ENCODE measurements at regions not wholly inside any gene's neighbourhood (a gene's known extent, or its start where the extent isn't known, plus 50 kb on each side); places are given as distances from the start of the nearest gene placed in this dataset.
A peak's percentile ranks its signal among the peaks of the same experiment; 100 is the strongest.
"Not testable (repeated sequence)": the region's sequence is repeated elsewhere in the genome, so short reads cannot be mapped to it uniquely, and the experiment has no call there.

GRCh38 chr16:29169295-29169994 lies 184.6 kb downstream of the LAT start:
- peak overlapping the region; percentile 58 for H2BK5ac ChIP-seq (ENCODE audit: low read depth, low read length, poor library complexity, severe bottlenecking)
- WGBS, 2 experiments (ENCODE audit: extremely low coverage in 2 of 2, insufficient read length in 1 of 2), result 70% methylated on average over 3 of the region's 16 CpGs; no CpG with 5 or more reads in 1 of the 2 experiments
- H3K23ac ChIP-seq (ENCODE audit: low read depth, low read length); H3K9ac ChIP-seq (ENCODE audit: low read depth, low read length); H3K9me3 ChIP-seq (ENCODE audit: control insufficient read depth, insufficient read depth, low read length); H3K36me3 ChIP-seq (ENCODE audit: control insufficient read depth, insufficient read depth, low read length); H3K27me3 ChIP-seq (ENCODE audit: control insufficient read depth, insufficient read depth, low read length); H3K4me3 ChIP-seq (ENCODE audit: insufficient read depth, low read depth, low read length); H3K79me1 ChIP-seq (ENCODE audit: low read depth in 1 of 2, low read length in 2 of 2); H3K14ac ChIP-seq (replicated peaks; ENCODE audit: low read depth, low read length); H4K20me1 ChIP-seq (ENCODE audit: insufficient read depth, low read length); H3K9me1 ChIP-seq (ENCODE audit: insufficient read depth, low read length); H2AK9ac ChIP-seq (replicated peaks; ENCODE audit: low read depth, low read length, poor library complexity); dilution Hi-C loops (cut with HindIII; ENCODE audit: low sequenced_read_pairs, unreplicated experiment); in situ Hi-C loops (cut with MboI; ENCODE audit: low sequenced_read_pairs); intact Hi-C loops (cut with micrococcal nuclease); BruUV-seq (replicated peaks); H3K4me2 ChIP-seq (ENCODE audit: low read depth, low read length); CTCF ChIA-PET; POLR2A ChIA-PET (ENCODE audit: unreplicated experiment): not testable (repeated sequence)
- H2AK5ac ChIP-seq (ENCODE audit: low read depth, low read length), result peak overlapping the region; percentile 78; the same call in 1 of the 2 replicates
- peak overlapping the region; percentile 89 for H4K5ac ChIP-seq (ENCODE audit: low read depth, low read length)
- H3K4ac ChIP-seq (ENCODE audit: low read depth, low read length), result peak overlapping the region; percentile 91
- peak overlapping the region; percentile 79; the same call in 1 of the 2 replicates for H2BK120ac ChIP-seq (ENCODE audit: low read depth, low read length)
- peak; percentile 81 for ATAC-seq (ENCODE audit: low read depth)
- peak overlapping the region; percentile 77 for H4K91ac ChIP-seq (ENCODE audit: insufficient read depth, low read depth, low read length)
- H2BK20ac ChIP-seq (ENCODE audit: low read depth, low read length), result 0 out of 2 replicates have a peak overlapping the region, but pooled peaks have one; percentile 35
- peaks cover 12% of the 10 kb centered on the region for H3K4me1 ChIP-seq (ENCODE audit: control insufficient read depth, insufficient read depth, low read length)
- H2AFZ ChIP-seq (replicated peaks; ENCODE audit: low read length, poor library complexity), result peak overlapping the region; percentile 58
- peak overlapping the region; percentile 85 for H3K18ac ChIP-seq (ENCODE audit: low read depth, low read length)
- H2BK15ac ChIP-seq (ENCODE audit: low read depth, low read length), result peak overlapping the region; percentile 9; the same call in 1 of the 3 replicates
- peak overlapping the region in 1 of 2 experiments; percentile 61; a peak in 2 of 4 replicates for H4K8ac ChIP-seq (ENCODE audit: low read depth in 2 of 2, low read length in 2 of 2)
- peak overlapping the region; percentile 30; the same call in 1 of the 2 replicates for H3K56ac ChIP-seq (ENCODE audit: extremely low read depth, insufficient read depth, low read length)
- H3K27ac ChIP-seq (ENCODE audit: insufficient read depth, low read length), result peak overlapping the region; percentile 87
- peak; percentile 26 for DNase-seq

DNA sequence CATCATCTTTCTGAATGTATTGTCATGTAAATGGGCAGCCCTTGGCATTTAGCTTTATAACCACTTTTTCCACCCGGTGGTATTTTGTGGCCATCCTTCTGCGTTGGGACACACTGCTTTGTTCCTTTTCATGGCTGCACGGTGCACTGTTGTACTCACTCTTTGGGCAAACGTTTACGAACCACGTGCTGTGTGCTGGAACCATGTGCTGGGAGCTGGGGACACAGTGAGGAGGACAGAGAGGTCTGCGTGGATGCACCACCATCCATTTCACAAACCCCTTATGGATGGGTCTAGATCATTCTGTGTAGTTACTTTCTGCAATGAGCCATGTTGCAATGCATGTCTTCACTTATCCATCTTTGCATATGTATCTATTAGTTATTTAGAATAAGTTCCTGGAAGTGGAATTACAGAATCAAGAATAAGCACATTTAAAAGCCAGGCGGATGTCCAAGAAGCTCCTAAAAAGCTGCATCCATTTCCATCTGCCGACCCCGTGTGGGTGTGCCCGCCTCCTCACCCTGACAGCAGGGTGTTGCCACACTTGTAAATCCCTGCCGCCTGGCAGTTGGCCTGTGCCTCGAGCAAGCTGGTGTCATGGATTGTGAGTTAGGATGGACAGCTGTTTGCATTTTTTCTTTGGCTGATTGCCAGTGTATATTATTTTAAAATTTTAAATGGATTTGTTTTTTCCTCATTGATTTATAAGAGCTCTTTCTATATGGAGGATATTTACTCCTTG lies 183.8 kb downstream of the LAT start:
- not testable (repeated sequence) for H3K4me3 ChIP-seq (ENCODE audit: insufficient read depth, low read depth, low read length); BruUV-seq (replicated peaks)
- no CpG with 5 or more reads among the region's 13 CpGs for WGBS, 2 experiments (ENCODE audit: extremely low coverage in 2 of 2, insufficient read length in 1 of 2)

More for the DNA sequence above, 183.8 kb downstream of the LAT start:
- H3K27me3 ChIP-seq (ENCODE audit: control insufficient read depth, insufficient read depth, low read length); CTCF ChIA-PET; H3K79me1 ChIP-seq (ENCODE audit: low read depth in 1 of 2, low read length in 2 of 2); H3K23ac ChIP-seq (ENCODE audit: low read depth, low read length); POLR2A ChIA-PET (ENCODE audit: unreplicated experiment); intact Hi-C loops (cut with micrococcal nuclease); DNase-seq; dilution Hi-C loops (cut with HindIII; ENCODE audit: low sequenced_read_pairs, unreplicated experiment); H3K9me3 ChIP-seq (ENCODE audit: control insufficient read depth, insufficient read depth, low read length); H3K9ac ChIP-seq (ENCODE audit: low read depth, low read length); H2AK9ac ChIP-seq (replicated peaks; ENCODE audit: low read depth, low read length, poor library complexity); H4K8ac ChIP-seq (ENCODE audit: low read depth in 2 of 2, low read length in 2 of 2); H4K20me1 ChIP-seq (ENCODE audit: insufficient read depth, low read length); H3K9me1 ChIP-seq (ENCODE audit: insufficient read depth, low read length); H2AFZ ChIP-seq (replicated peaks; ENCODE audit: low read length, poor library complexity); H3K56ac ChIP-seq (ENCODE audit: extremely low read depth, insufficient read depth, low read length); in situ Hi-C loops (cut with MboI; ENCODE audit: low sequenced_read_pairs); H3K36me3 ChIP-seq (ENCODE audit: control insufficient read depth, insufficient read depth, low read length); H2BK20ac ChIP-seq (ENCODE audit: low read depth, low read length); H3K4me2 ChIP-seq (ENCODE audit: low read depth, low read length); H2BK5ac ChIP-seq (ENCODE audit: low read depth, low read length, poor library complexity, severe bottlenecking); ATAC-seq (ENCODE audit: low read depth): not testable (repeated sequence)
- peak overlapping the region; percentile 25; the same call in 1 of the 2 replicates for H3K14ac ChIP-seq (replicated peaks; ENCODE audit: low read depth, low read length)
- peak overlapping the region; percentile 2; the same call in 1 of the 2 replicates for H4K91ac ChIP-seq (ENCODE audit: insufficient read depth, low read depth, low read length)
- peak overlapping the region; percentile 58; the same call in 1 of the 2 replicates for H2AK5ac ChIP-seq (ENCODE audit: low read depth, low read length)
- H2BK120ac ChIP-seq (ENCODE audit: low read depth, low read length), result peak overlapping the region; percentile 49
- H3K4me1 ChIP-seq (ENCODE audit: control insufficient read depth, insufficient read depth, low read length), result peaks cover 12% of the 10 kb centered on the region
- peak overlapping the region; percentile 85 for H4K5ac ChIP-seq (ENCODE audit: low read depth, low read length)
- H3K27ac ChIP-seq (ENCODE audit: insufficient read depth, low read length), result peak overlapping the region; percentile 70; the same call in 1 of the 2 replicates
- peak overlapping the region; percentile 55 for H3K18ac ChIP-seq (ENCODE audit: low read depth, low read length)
- peak overlapping the region; percentile 59; the same call in 1 of the 2 replicates for H3K4ac ChIP-seq (ENCODE audit: low read depth, low read length)
- peak overlapping the region; percentile 86; the same call in 2 of the 3 replicates for H2BK15ac ChIP-seq (ENCODE audit: low read depth, low read length)

Data from IMR-90 (cell line).